WTC11 (cell line): ENCODE measurements at regions not wholly inside any gene's neighbourhood (a gene's known extent, or its start where the extent isn't known, plus 50 kb on each side); places are given as distances from the start of the nearest gene placed in this dataset.

Source experiments
- CREB1 ChIP-seq: sonication (generic); formaldehyde crosslinking; IDR thresholded peaks from 2 replicates; pipeline ENCODE4 v1.8.0; 2023; ENCODE audit warnings: mild to moderate bottlenecking, missing genetic modification reagents
- GABPB1 ChIP-seq: sonication (generic); formaldehyde crosslinking; IDR thresholded peaks from 2 replicates; pipeline ENCODE4 v1.8.1; 2023; ENCODE audit warnings: mild to moderate bottlenecking, missing genetic modification reagents
- HMGXB4 ChIP-seq: sonication (generic); formaldehyde crosslinking; IDR thresholded peaks from 2 replicates; pipeline ENCODE4 v1.8.1; 2023; ENCODE audit warnings: mild to moderate bottlenecking, moderate library complexity, missing genetic modification reagents
- NFYB ChIP-seq: sonication (generic); formaldehyde crosslinking; conservative IDR thresholded peaks from 2 replicates; pipeline ENCODE4 v1.8.0; 2022; ENCODE audit warnings: low read depth, missing genetic modification reagents
- NR2C2 ChIP-seq: sonication (generic); formaldehyde crosslinking; IDR thresholded peaks from 2 replicates; pipeline ENCODE4 v1.8.0; 2022; ENCODE audit warnings: mild to moderate bottlenecking, missing genetic modification reagents
- SMAD4 ChIP-seq: sonication (generic); formaldehyde crosslinking; IDR thresholded peaks from 2 replicates; pipeline ENCODE4 v1.8.0; 2022; ENCODE audit warnings: mild to moderate bottlenecking, missing genetic modification reagents
- ZBTB21 ChIP-seq: sonication (generic); formaldehyde crosslinking; IDR thresholded peaks from 2 replicates; pipeline ENCODE4 v1.8.1; 2023; ENCODE audit warnings: mild to moderate bottlenecking, missing genetic modification reagents, borderline replicate concordance
- ZNF263 ChIP-seq: sonication (generic); formaldehyde crosslinking; IDR thresholded peaks from 2 replicates; pipeline ENCODE4 v1.8.1; 2022; ENCODE audit warnings: low read depth, mild to moderate bottlenecking, moderate library complexity, missing genetic modification reagents
- TF ChIP-seq, protein P1 (sequence below): fragments of 200-600 bp; IDR thresholded peaks from 2 replicates; pipeline ENCODE4 v1.8.0; 2022; ENCODE audit warnings: antibody characterized with exemption
- TF ChIP-seq, protein P2 (sequence below): fragments of 250-450 bp; sonication (Bioruptor Pico); IDR thresholded peaks from 2 replicates; pipeline ENCODE4 v1.9.0; 2021; ENCODE audit warnings: mild to moderate bottlenecking
- TF ChIP-seq, protein P3 (sequence below): sonication (generic); formaldehyde crosslinking; IDR thresholded peaks from 2 replicates; pipeline ENCODE4 v1.8.0; 2022; ENCODE audit warnings: mild to moderate bottlenecking, missing genetic modification reagents

- TF ChIP-seq, protein P1, sequence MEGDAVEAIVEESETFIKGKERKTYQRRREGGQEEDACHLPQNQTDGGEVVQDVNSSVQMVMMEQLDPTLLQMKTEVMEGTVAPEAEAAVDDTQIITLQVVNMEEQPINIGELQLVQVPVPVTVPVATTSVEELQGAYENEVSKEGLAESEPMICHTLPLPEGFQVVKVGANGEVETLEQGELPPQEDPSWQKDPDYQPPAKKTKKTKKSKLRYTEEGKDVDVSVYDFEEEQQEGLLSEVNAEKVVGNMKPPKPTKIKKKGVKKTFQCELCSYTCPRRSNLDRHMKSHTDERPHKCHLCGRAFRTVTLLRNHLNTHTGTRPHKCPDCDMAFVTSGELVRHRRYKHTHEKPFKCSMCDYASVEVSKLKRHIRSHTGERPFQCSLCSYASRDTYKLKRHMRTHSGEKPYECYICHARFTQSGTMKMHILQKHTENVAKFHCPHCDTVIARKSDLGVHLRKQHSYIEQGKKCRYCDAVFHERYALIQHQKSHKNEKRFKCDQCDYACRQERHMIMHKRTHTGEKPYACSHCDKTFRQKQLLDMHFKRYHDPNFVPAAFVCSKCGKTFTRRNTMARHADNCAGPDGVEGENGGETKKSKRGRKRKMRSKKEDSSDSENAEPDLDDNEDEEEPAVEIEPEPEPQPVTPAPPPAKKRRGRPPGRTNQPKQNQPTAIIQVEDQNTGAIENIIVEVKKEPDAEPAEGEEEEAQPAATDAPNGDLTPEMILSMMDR, result no peak
- no peak for TF ChIP-seq NFYB (CRISPR knock-in tag)
- TF ChIP-seq, protein P2, sequence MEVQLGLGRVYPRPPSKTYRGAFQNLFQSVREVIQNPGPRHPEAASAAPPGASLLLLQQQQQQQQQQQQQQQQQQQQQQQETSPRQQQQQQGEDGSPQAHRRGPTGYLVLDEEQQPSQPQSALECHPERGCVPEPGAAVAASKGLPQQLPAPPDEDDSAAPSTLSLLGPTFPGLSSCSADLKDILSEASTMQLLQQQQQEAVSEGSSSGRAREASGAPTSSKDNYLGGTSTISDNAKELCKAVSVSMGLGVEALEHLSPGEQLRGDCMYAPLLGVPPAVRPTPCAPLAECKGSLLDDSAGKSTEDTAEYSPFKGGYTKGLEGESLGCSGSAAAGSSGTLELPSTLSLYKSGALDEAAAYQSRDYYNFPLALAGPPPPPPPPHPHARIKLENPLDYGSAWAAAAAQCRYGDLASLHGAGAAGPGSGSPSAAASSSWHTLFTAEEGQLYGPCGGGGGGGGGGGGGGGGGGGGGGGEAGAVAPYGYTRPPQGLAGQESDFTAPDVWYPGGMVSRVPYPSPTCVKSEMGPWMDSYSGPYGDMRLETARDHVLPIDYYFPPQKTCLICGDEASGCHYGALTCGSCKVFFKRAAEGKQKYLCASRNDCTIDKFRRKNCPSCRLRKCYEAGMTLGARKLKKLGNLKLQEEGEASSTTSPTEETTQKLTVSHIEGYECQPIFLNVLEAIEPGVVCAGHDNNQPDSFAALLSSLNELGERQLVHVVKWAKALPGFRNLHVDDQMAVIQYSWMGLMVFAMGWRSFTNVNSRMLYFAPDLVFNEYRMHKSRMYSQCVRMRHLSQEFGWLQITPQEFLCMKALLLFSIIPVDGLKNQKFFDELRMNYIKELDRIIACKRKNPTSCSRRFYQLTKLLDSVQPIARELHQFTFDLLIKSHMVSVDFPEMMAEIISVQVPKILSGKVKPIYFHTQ (CRISPR knock-in tag), result no peak
- no peak for TF ChIP-seq ZNF263 (CRISPR knock-in tag)
- no peak for TF ChIP-seq NR2C2 (CRISPR knock-in tag)
- no peak for TF ChIP-seq ZBTB21 (CRISPR knock-in tag)
- TF ChIP-seq SMAD4 (CRISPR knock-in tag), result no peak
- no peak for TF ChIP-seq HMGXB4 (CRISPR knock-in tag)
- no peak for TF ChIP-seq GABPB1 (CRISPR knock-in tag)
- TF ChIP-seq CREB1 (CRISPR knock-in tag), result no peak
- TF ChIP-seq, protein P3, sequence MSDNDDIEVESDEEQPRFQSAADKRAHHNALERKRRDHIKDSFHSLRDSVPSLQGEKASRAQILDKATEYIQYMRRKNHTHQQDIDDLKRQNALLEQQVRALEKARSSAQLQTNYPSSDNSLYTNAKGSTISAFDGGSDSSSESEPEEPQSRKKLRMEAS, result no peak
Observed at GRCh38 chrX:112391313-112391712, 288.4 kb downstream of the LHFPL1 start.
